Jurkat, Clone E6-1 (cell line): ENCODE measurements at regions not wholly inside any gene's neighbourhood (a gene's known extent, or its start where the extent isn't known, plus 50 kb on each side); places are given as distances from the start of the nearest gene placed in this dataset.
A peak's percentile ranks its signal among the peaks of the same experiment; 100 is the strongest.

Source experiments
- DNase-seq: peaks from one replicate; pipeline ENCODE4 v3.0.0-alpha.2; 2011; ENCODE audit warnings: low read depth, low spot score
- H3K4me3 ChIP-seq: 2 replicates; pipeline ENCODE4 v1.5.1; 2011; ENCODE audit warnings: mild to moderate bottlenecking, low read length, control low read depth, moderate library complexity

GRCh38 chr2:60047944-60048525 is 505.4 kb downstream of the BCL11A start:
- no peak for DNase-seq

GRCh38 chr2:60047347-60047746 is 506.1 kb downstream of the BCL11A start:
- no peak overlapping the region for H3K4me3 ChIP-seq
- DNase-seq = no peak

More at GRCh38 chr2:60047944-60048525, 505.4 kb downstream of the BCL11A start:
- no peak overlapping the region for H3K4me3 ChIP-seq

GRCh38 chr2:60046529-60046928 is 506.9 kb downstream of the BCL11A start:
- H3K4me3 ChIP-seq = no peak overlapping the region
- no peak for DNase-seq

- DNase-seq = no peak
- no peak overlapping the region for H3K4me3 ChIP-seq
These were observed 508.0 kb downstream of the BCL11A start for GRCh38 chr2:60045456-60045855.

DNA sequence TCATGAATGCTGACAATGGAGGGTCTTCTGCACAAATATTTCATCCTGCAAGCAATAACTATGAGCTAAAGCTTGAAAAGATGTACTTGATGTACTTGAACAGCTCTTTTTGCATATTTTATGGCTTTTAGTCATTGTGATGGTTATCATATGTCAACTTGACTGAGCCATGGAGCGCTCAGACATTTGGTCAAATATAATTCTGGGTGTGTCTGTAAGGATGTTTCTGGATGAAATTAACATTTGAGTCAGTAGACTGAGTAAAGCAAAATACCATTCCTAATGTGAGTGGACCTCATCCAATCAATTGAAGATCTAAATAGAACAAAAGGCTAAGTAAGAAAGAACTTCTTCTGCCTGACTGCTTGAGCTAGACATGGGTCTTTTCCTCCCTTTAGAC is 509.0 kb downstream of the BCL11A start:
- no peak for DNase-seq
- no peak overlapping the region for H3K4me3 ChIP-seq

- no peak for DNase-seq
- no peak overlapping the region for H3K4me3 ChIP-seq
These were observed 511.4 kb downstream of the BCL11A start for GRCh38 chr2:60042023-60042422.

GRCh38 chr2:60033325-60033724 is 520.1 kb downstream of the BCL11A start:
- no peak overlapping the region for H3K4me3 ChIP-seq

GRCh38 chr2:60029566-60029883 is 523.9 kb downstream of the BCL11A start:
- DNase-seq = no peak
- no peak overlapping the region for H3K4me3 ChIP-seq

More at GRCh38 chr2:60033325-60033724, 520.1 kb downstream of the BCL11A start:
- DNase-seq = no peak

DNA sequence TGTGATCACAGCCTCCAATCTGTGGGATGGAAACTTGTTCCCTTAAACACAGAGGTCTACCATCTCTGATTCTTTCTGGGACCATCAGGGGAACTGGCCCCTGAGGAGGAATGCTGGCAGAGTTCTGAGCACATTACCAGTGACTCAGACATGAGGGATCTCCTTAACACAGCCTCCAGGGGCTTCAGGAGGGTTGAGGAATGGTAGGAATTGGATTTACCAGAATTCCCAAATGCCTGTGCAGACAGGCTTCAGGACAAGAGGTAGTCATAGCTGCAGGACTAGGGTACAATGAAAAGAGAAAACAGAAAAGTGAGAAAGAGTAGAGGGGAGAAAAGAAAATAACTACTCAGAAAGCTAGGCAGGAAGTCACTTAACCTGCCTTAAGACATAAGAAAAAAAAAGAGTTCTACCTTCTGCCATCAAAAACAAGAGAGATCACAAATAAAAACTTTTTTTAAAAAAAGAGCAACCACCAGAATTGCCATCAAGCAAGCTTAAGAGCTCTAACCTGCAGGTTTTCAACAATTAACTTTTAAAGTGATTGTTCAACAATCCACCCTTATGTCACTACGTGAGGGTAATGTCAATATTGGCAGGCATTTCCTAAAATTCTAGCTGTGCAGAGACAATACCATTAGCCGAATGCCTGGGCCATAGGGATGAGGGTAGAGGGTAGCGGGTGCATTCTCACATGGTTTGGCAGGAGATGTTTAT is 524.4 kb downstream of the BCL11A start:
- H3K4me3 ChIP-seq = no peak overlapping the region
- DNase-seq = no peak

- H3K4me3 ChIP-seq = no peak overlapping the region
- no peak for DNase-seq
These were observed 528.0 kb downstream of the BCL11A start for GRCh38 chr2:60025496-60025895.

- H3K4me3 ChIP-seq = no peak overlapping the region
- DNase-seq = no peak
These were observed 530.0 kb downstream of the BCL11A start for GRCh38 chr2:60023256-60023985.

DNA sequence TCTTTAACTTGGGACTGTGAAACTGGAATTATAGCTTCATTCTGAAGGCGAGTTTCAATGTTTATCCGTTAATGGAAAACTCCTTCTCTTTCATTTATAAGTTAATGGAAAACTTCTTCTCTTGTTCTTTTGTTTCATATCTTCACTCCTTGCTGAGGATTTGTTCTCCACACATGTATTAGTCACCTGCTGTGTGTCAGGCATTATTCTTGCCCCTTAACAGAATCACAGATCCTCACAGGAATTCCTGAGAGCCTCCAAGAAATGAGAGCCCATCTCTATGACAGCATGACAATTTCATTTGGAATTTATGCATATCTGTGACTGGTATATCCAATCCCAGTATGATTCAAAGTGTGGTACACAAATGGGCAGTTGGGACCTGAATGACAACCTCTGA is 545.8 kb downstream of the BCL11A start:
- no peak for DNase-seq
- H3K4me3 ChIP-seq = no peak overlapping the region

- DNase-seq = no peak
- no peak overlapping the region for H3K4me3 ChIP-seq
These were observed 550.4 kb downstream of the BCL11A start for GRCh38 chr2:60003076-60003475.

GRCh38 chr2:60002183-60002867 is 551.1 kb downstream of the BCL11A start:
- DNase-seq = no peak
- H3K4me3 ChIP-seq = no peak overlapping the region

- H3K4me3 ChIP-seq = no peak overlapping the region
- no peak for DNase-seq
These were observed 552.8 kb downstream of the BCL11A start for GRCh38 chr2:60000686-60001085.

- H3K4me3 ChIP-seq = no peak overlapping the region
- DNase-seq = no peak
These were observed 555.1 kb downstream of the BCL11A start for GRCh38 chr2:59998324-59998723.

- DNase-seq = no peak
- no peak overlapping the region for H3K4me3 ChIP-seq
These were observed 556.1 kb downstream of the BCL11A start for GRCh38 chr2:59997371-59997770.

DNA sequence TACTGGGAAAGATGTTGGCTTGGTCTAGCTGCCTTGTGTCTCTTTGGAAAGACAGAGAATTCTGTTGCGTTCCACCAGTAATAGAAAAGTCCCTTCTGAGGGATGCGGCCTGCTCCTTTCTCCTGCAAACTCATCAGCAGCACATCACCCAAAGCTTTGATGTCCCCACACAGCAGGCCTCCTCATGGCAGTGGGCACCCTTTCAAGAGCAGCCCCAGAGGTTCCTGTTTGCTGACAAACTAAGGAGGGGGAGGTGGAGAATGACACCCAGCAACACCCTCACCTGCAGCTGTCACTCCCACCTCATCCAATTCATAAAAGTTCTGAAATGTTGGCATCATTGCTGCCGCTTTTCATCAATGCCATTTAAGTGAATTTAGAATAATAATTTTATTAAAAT is 556.6 kb downstream of the BCL11A start:
- peak; percentile 9 for DNase-seq
- no peak overlapping the region for H3K4me3 ChIP-seq

GRCh38 chr2:59993726-59994125 is 559.7 kb downstream of the BCL11A start:
- H3K4me3 ChIP-seq = no peak overlapping the region
- no peak for DNase-seq

GRCh38 chr2:59988341-59988740 is 565.1 kb downstream of the BCL11A start:
- H3K4me3 ChIP-seq = no peak overlapping the region
- no peak for DNase-seq
